HEK293 (cell line): ENCODE measurements at regions not wholly inside any gene's neighbourhood (a gene's known extent, or its start where the extent isn't known, plus 50 kb on each side); places are given as distances from the start of the nearest gene placed in this dataset.
"Not testable (repeated sequence)": the region's sequence is repeated elsewhere in the genome, so short reads cannot be mapped to it uniquely, and the experiment has no call there.

Experiments
- CTCF ChIA-PET: fragments of 350-600 bp; formaldehyde crosslinking; extraction: SDS; loops from one replicate; lab custom pipeline; 2021; ENCODE audit warnings: antibody characterized with exemption; lab: Yijun Ruan, JAX
- POLR2A ChIA-PET: fragments of 300-600 bp; formaldehyde crosslinking; extraction: SDS; loops from one replicate; lab custom pipeline; 2020; ENCODE audit warnings: antibody characterized with exemption, inconsistent platforms; lab: Yijun Ruan, JAX
- H3K27ac ChIP-seq: fragments of 200-500 bp; sonication (Bioruptor generic); 2 replicates; pipeline ENCODE4 v1.5.1; 2014; ENCODE audit warnings: low read depth, low read length, control low read depth, inconsistent platforms; ENCODE audit errors: extremely low read depth
- H3K36me3 ChIP-seq, 2 experiments: fragments of 200-500 bp in 1 of 2; sonication (Bioruptor generic) in 1 of 2; 1 replicate in 1 of 2; 2 replicates in 1 of 2; pipeline ENCODE4 v1.5.1; 2014 to 2017; ENCODE audit warnings: inconsistent platforms in 2 of 2, low read length in 2 of 2; ENCODE audit not compliant: control insufficient read depth in 2 of 2, insufficient read depth in 1 of 2
- H3K4me1 ChIP-seq: fragments of 200-500 bp; sonication (Bioruptor generic); 2 replicates; pipeline ENCODE4 v1.5.1; 2014; ENCODE audit warnings: mild to moderate bottlenecking, low read length, inconsistent platforms; ENCODE audit not compliant: control insufficient read depth, insufficient read depth
- H3K4me3 ChIP-seq: 2 replicates; pipeline ENCODE4 v1.5.1; 2011; ENCODE audit warnings: low read depth, mild to moderate bottlenecking, control low read depth, low read length, moderate library complexity
- H3K9me3 ChIP-seq: fragments of 200-500 bp; sonication (Bioruptor generic); 2 replicates; pipeline ENCODE4 v1.5.1; 2014; ENCODE audit warnings: low read depth, low read length, inconsistent platforms; ENCODE audit not compliant: control insufficient read depth, insufficient read depth
- HOXD13 ChIP-seq: sonication (generic); formaldehyde crosslinking; IDR thresholded peaks from 2 replicates; pipeline ENCODE4 v1.8.0; 2022; ENCODE audit warnings: missing genetic modification reagents, borderline replicate concordance
- MEIS1 ChIP-seq: sonication (generic); formaldehyde crosslinking; IDR thresholded peaks from 2 replicates; pipeline ENCODE4 v1.8.1; 2022; ENCODE audit warnings: missing genetic modification reagents, mild to moderate bottlenecking, borderline replicate concordance
- PATZ1 ChIP-seq: fragments of 450-650 bp; formaldehyde crosslinking; IDR thresholded peaks from 2 replicates; pipeline ENCODE4 v1.5.1; 2016; ENCODE audit warnings: missing biosample characterization, missing genetic modification characterization
- SETDB1 ChIP-seq: IDR thresholded peaks from one replicate; pipeline ENCODE4 v1.6.1; 2017; ENCODE audit warnings: mild to moderate bottlenecking, low read length, moderate library complexity, mixed read lengths; ENCODE audit not compliant: insufficient read length
- SP2 ChIP-seq: fragments of 450-650 bp; formaldehyde crosslinking; IDR thresholded peaks from 2 replicates; pipeline ENCODE4 v1.5.1; 2016; ENCODE audit warnings: missing biosample characterization, missing genetic modification characterization
- ZNF155 ChIP-seq: fragments of 450-650 bp; formaldehyde crosslinking; IDR thresholded peaks from 2 replicates; pipeline ENCODE4 v1.5.1; 2016; ENCODE audit warnings: missing biosample characterization, missing genetic modification characterization
- ZNF16 ChIP-seq: fragments of 450-650 bp; formaldehyde crosslinking; IDR thresholded peaks from 2 replicates; pipeline ENCODE4 v1.5.1; 2016; ENCODE audit warnings: low read depth, missing biosample characterization, missing genetic modification characterization
- ZNF202 ChIP-seq: fragments of 450-650 bp; formaldehyde crosslinking; IDR thresholded peaks from 2 replicates; pipeline ENCODE4 v1.5.1; 2016; ENCODE audit warnings: missing biosample characterization, missing genetic modification characterization, borderline replicate concordance
- ZNF214 ChIP-seq: fragments of 450-650 bp; formaldehyde crosslinking; IDR thresholded peaks from 2 replicates; pipeline ENCODE4 v1.5.1; 2017; ENCODE audit warnings: missing biosample characterization, mild to moderate bottlenecking, missing genetic modification characterization, borderline replicate concordance
- ZNF24 ChIP-seq: fragments of 450-650 bp; formaldehyde crosslinking; IDR thresholded peaks from 2 replicates; pipeline ENCODE4 v1.5.1; 2016; ENCODE audit warnings: missing biosample characterization, missing genetic modification characterization
- ZNF426 ChIP-seq: fragments of 450-650 bp; formaldehyde crosslinking; IDR thresholded peaks from 2 replicates; pipeline ENCODE4 v1.5.1; 2017; ENCODE audit warnings: missing biosample characterization, missing genetic modification characterization, mild to moderate bottlenecking, inconsistent platforms, moderate library complexity
- ZNF433 ChIP-seq: fragments of 450-650 bp; formaldehyde crosslinking; IDR thresholded peaks from 2 replicates; pipeline ENCODE4 v1.5.1; 2016; ENCODE audit warnings: missing biosample characterization, missing genetic modification characterization, low read depth
- ZNF529 ChIP-seq: fragments of 450-650 bp; formaldehyde crosslinking; IDR thresholded peaks from 2 replicates; pipeline ENCODE4 v1.5.1; 2017; ENCODE audit warnings: missing genetic modification characterization, missing biosample characterization; ENCODE audit not compliant: insufficient replicate concordance
- ZNF561 ChIP-seq: fragments of 450-650 bp; IDR thresholded peaks from 2 replicates; pipeline ENCODE4 v1.5.1; 2018; ENCODE audit warnings: missing biosample characterization, missing genetic modification characterization, borderline replicate concordance
- ZNF621 ChIP-seq: fragments of 450-650 bp; formaldehyde crosslinking; IDR thresholded peaks from 2 replicates; pipeline ENCODE4 v1.5.1; 2017; ENCODE audit warnings: missing biosample characterization, missing genetic modification characterization
- ZNF629 ChIP-seq: fragments of 450-650 bp; formaldehyde crosslinking; IDR thresholded peaks from 2 replicates; pipeline ENCODE4 v1.5.1; 2017; ENCODE audit warnings: missing biosample characterization, missing genetic modification characterization
- ZNF701 ChIP-seq: fragments of 450-650 bp; formaldehyde crosslinking; IDR thresholded peaks from 2 replicates; pipeline ENCODE4 v1.5.1; 2016; ENCODE audit warnings: missing biosample characterization, missing genetic modification characterization
- ZNF704 ChIP-seq: fragments of 450-650 bp; formaldehyde crosslinking; IDR thresholded peaks from 2 replicates; pipeline ENCODE4 v1.5.1; 2016; ENCODE audit warnings: missing biosample characterization, missing genetic modification characterization
- TF ChIP-seq, protein P1 (sequence below): fragments of 450-650 bp; formaldehyde crosslinking; IDR thresholded peaks from 2 replicates; pipeline ENCODE4 v1.5.1; 2016; ENCODE audit warnings: missing biosample characterization, missing genetic modification characterization

DNA sequence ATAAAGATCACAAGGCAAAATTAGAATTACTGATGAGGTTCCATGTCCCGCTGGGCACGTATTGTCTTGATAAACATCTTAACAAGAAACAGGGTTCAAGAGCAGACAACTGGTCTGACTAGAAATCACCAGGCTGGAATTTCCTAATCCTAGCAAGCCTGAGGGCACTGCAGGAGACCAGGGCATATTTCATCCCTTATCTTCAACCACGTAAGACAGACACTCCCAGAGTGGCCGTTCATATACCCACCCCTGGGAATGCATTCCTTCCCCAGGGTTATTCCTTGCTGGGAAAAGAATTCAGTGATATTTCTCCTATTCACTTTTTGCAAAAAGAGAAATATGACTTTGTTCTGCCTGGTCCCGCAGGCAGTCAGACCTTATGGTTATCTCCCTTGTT is 185.4 kb upstream of the RPRM start:
- H3K4me1 ChIP-seq, H3K9me3 ChIP-seq, H3K27ac ChIP-seq, CTCF ChIA-PET, POLR2A ChIA-PET, H3K36me3 ChIP-seq, H3K4me3 ChIP-seq: not testable (repeated sequence)
- peak; percentile 83 for TF ChIP-seq SETDB1

DNA sequence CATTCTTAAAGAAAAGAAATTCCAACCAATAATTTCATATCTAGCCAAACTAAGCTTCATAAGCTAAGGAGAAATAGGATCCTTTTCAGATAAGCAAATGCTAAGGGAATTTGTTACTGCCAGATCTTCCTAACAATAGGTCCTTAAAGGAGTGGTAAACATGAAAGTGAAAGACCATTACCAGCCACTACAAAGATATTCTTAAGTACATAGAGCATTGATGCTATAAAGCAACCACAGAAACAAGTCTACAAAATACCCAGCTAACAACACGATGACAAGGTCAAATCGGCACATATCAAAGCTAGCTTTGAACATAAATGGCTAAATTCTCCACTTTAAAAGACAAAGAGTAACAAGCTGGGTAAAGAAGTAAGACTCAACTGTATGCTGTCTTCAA is 188.9 kb upstream of the RPRM start:
- ChIA-PET CTCF (no interaction called here), POLR2A (no interaction called here)
- Histone ChIP-seq H3K27ac (no peak overlapping the region), H3K4me1 (no peaks in the 10 kb centered on the region), H3K9me3 (no peaks in the 10 kb centered on the region), H3K4me3 (no peak overlapping the region), H3K36me3 (no peaks in the 10 kb centered on the region)
- no peak for TF ChIP-seq ZNF24
- TF ChIP-seq ZNF426 (tag by site-specific recombination): no peak
- no peak for TF ChIP-seq SP2 (tag by site-specific recombination)
- TF ChIP-seq ZNF16: no peak
- TF ChIP-seq ZNF621 (tag by site-specific recombination): no peak

- no peaks in the 10 kb centered on the region for H3K36me3 ChIP-seq
- CTCF ChIA-PET: no interaction called here
- POLR2A ChIA-PET: no interaction called here
Measured at GRCh38 chr2:153668923-153669322, 190.4 kb upstream of the RPRM start.

More at GRCh38 chr2:153668923-153669322, 190.4 kb upstream of the RPRM start:
- H3K4me3 ChIP-seq: no peak overlapping the region
- H3K27ac ChIP-seq: no peak overlapping the region
- H3K4me1 ChIP-seq: no peaks in the 10 kb centered on the region
- no peaks in the 10 kb centered on the region for H3K9me3 ChIP-seq
- TF ChIP-seq ZNF629 (tag by site-specific recombination) (no peak), ZNF433 (tag by site-specific recombination) (no peak), ZNF701 (tag by site-specific recombination) (no peak), PATZ1 (tag by site-specific recombination) (no peak), HOXD13 (CRISPR knock-in tag) (no peak), ZNF704 (no peak), ZNF202 (no peak), MEIS1 (CRISPR knock-in tag) (no peak), ZNF155 (tag by site-specific recombination) (no peak), ZNF214 (tag by site-specific recombination) (no peak), ZNF529 (tag by site-specific recombination) (no peak), ZNF561 (no peak)
- TF ChIP-seq, protein P1, sequence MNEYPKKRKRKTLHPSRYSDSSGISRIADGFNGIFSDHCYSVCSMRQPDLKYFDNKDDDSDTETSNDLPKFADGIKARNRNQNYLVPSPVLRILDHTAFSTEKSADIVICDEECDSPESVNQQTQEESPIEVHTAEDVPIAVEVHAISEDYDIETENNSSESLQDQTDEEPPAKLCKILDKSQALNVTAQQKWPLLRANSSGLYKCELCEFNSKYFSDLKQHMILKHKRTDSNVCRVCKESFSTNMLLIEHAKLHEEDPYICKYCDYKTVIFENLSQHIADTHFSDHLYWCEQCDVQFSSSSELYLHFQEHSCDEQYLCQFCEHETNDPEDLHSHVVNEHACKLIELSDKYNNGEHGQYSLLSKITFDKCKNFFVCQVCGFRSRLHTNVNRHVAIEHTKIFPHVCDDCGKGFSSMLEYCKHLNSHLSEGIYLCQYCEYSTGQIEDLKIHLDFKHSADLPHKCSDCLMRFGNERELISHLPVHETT (tag by site-specific recombination): no peak
